OCI-LY7 (cell line): ENCODE measurements at regions not wholly inside any gene's neighbourhood (a gene's known extent, or its start where the extent isn't known, plus 50 kb on each side); places are given as distances from the start of the nearest gene placed in this dataset.

Source experiments
- BruUV-seq: library from RNA; stranded (reverse); fragments of 400-500 nt; replicated peaks from 2 replicates; lab custom pipeline; 2021; lab: Mats Ljungman, UMichigan
- CTCF ChIA-PET: fragments of 300-600 bp; sonication (Branson Sonifier 250); formaldehyde crosslinking; loops from one replicate; lab custom pipeline; 2022; ENCODE audit warnings: antibody characterized with exemption; ENCODE audit not compliant: unreplicated experiment; lab: Charles Lee
- POLR2A ChIA-PET: fragments of 300-600 bp; sonication (Branson Sonifier 250); formaldehyde crosslinking; loops from one replicate; lab custom pipeline; 2022; ENCODE audit warnings: antibody characterized with exemption; lab: Charles Lee
- DNase-seq: peaks from one replicate; pipeline ENCODE4 v3.0.0-alpha.2; 2015; ENCODE audit warnings: low spot score
- H2AFZ ChIP-seq: fragments of 200-600 bp; sonication (generic), shearing (Covaris generic); 2 replicates; pipeline ENCODE4 v1.6.1; 2014; ENCODE audit warnings: mild to moderate bottlenecking, antibody characterized with exemption, low read length, moderate library complexity
- H3K27ac ChIP-seq: fragments of 200-600 bp; sonication (generic); 2 replicates; pipeline ENCODE4 v1.5.1; 2014; ENCODE audit warnings: mixed run types, low read depth, mild to moderate bottlenecking, moderate library complexity, low read length, inconsistent platforms; ENCODE audit not compliant: poor library complexity, severe bottlenecking
- H3K36me3 ChIP-seq: fragments of 200-600 bp; sonication (generic); 2 replicates; pipeline ENCODE4 v1.6.1; 2014; ENCODE audit warnings: mild to moderate bottlenecking, antibody characterized with exemption, low read length, moderate library complexity, mixed read lengths; ENCODE audit not compliant: insufficient read depth
- H3K4me1 ChIP-seq: fragments of 200-600 bp; sonication (generic); 2 replicates; pipeline ENCODE4 v1.5.1; 2014; ENCODE audit warnings: mild to moderate bottlenecking, low read length; ENCODE audit not compliant: insufficient read depth, poor library complexity, severe bottlenecking
- H3K4me2 ChIP-seq: fragments of 200-600 bp; sonication (generic); 2 replicates; pipeline ENCODE4 v1.6.1; 2014; ENCODE audit warnings: mild to moderate bottlenecking, low read length
- H3K4me3 ChIP-seq: fragments of 200-600 bp; sonication (generic); 2 replicates; pipeline ENCODE4 v1.5.1; 2014; ENCODE audit warnings: mild to moderate bottlenecking, low read depth, low read length; ENCODE audit not compliant: poor library complexity, severe bottlenecking
- H3K79me2 ChIP-seq: fragments of 200-600 bp; sonication (generic); 2 replicates; pipeline ENCODE4 v1.6.1; 2016; ENCODE audit warnings: low read depth, mild to moderate bottlenecking, low read length, moderate library complexity, mixed read lengths; ENCODE audit not compliant: insufficient read depth
- H3K9me2 ChIP-seq: fragments of 200-600 bp; sonication (generic); 2 replicates; pipeline ENCODE4 v1.6.1; 2016; ENCODE audit warnings: mild to moderate bottlenecking, low read length, mixed read lengths; ENCODE audit not compliant: insufficient read depth
- H3K9me3 ChIP-seq: fragments of 200-600 bp; sonication (generic); 2 replicates; pipeline ENCODE4 v1.6.1; 2014; ENCODE audit warnings: mild to moderate bottlenecking, mixed run types, low read length, mixed read lengths
- H4K20me1 ChIP-seq: fragments of 200-600 bp; sonication (generic); 2 replicates; pipeline ENCODE4 v1.6.1; 2014; ENCODE audit warnings: mild to moderate bottlenecking, antibody characterized with exemption, low read length, moderate library complexity, mixed read lengths; ENCODE audit not compliant: insufficient read depth
- CTCF ChIP-seq: fragments of 200-600 bp; sonication (generic); conservative IDR thresholded peaks from 2 replicates; pipeline ENCODE4 v1.5.1; 2014; ENCODE audit warnings: mild to moderate bottlenecking, antibody characterized with exemption, low read length, moderate library complexity, mixed read lengths
- EZH2phosphoT487 ChIP-seq: fragments of 200-600 bp; sonication (generic); IDR thresholded peaks from 2 replicates; pipeline ENCODE4 v1.6.1; 2018; ENCODE audit warnings: low read depth, borderline replicate concordance, mild to moderate bottlenecking, mixed run types, antibody characterized with exemption, low read length, moderate library complexity, mixed read lengths
- intact Hi-C: fragments of 100-400 bp; cut with micrococcal nuclease; formaldehyde crosslinking; loops from one replicate; pipeline ENCODE4 v1.10.0; 2022; ENCODE audit not compliant: unreplicated experiment

GRCh38 chr20:20768202-20768815, 55.9 kb upstream of the RALGAPA2 start:
- no peak overlapping the region for H3K4me2 ChIP-seq
- no peak overlapping the region for H3K4me3 ChIP-seq
- no peaks in the 10 kb centered on the region for H3K79me2 ChIP-seq
- H3K27ac ChIP-seq = no peak overlapping the region
- no peak for DNase-seq
- H3K36me3 ChIP-seq = no peaks in the 10 kb centered on the region
- POLR2A ChIA-PET = no interaction called here
- CTCF ChIA-PET = no interaction called here
- H3K9me2 ChIP-seq = no peaks in the 10 kb centered on the region
- no peak for TF ChIP-seq CTCF
- TF ChIP-seq EZH2phosphoT487 = no peak
- no peaks in the 10 kb centered on the region for H4K20me1 ChIP-seq
- BruUV-seq = no TSS peak
- H3K4me1 ChIP-seq = no peaks in the 10 kb centered on the region
- no peaks in the 10 kb centered on the region for H3K9me3 ChIP-seq
- no peak overlapping the region for H2AFZ ChIP-seq
- intact Hi-C loops = no loop called here

- POLR2A ChIA-PET = interaction anchor here (1.0 kb wide), 1 partner anchor 9 kb away, joined by 6 read pairs; no protein-coding TSS in a partner anchor
Measured at GRCh38 chr20:20765696-20766365, 53.4 kb upstream of the RALGAPA2 start.

More at GRCh38 chr20:20765696-20766365, 53.4 kb upstream of the RALGAPA2 start:
- Histone ChIP-seq H4K20me1 (no peaks in the 10 kb centered on the region), H3K9me3 (no peaks in the 10 kb centered on the region), H2AFZ (no peak overlapping the region), H3K36me3 (no peaks in the 10 kb centered on the region), H3K4me3 (no peak overlapping the region), H3K79me2 (no peaks in the 10 kb centered on the region), H3K4me2 (no peak overlapping the region), H3K9me2 (no peaks in the 10 kb centered on the region), H3K27ac (no peak overlapping the region), H3K4me1 (no peaks in the 10 kb centered on the region)
- intact Hi-C loops = no loop called here
- DNase-seq = no peak
- CTCF ChIA-PET = no interaction called here
- no TSS peak for BruUV-seq
- TF ChIP-seq EZH2phosphoT487 (no peak), CTCF (no peak)
